GM21360 (cell line): ENCODE measurements at regions not wholly inside any gene's neighbourhood (a gene's known extent, or its start where the extent isn't known, plus 50 kb on each side); places are given as distances from the start of the nearest gene placed in this dataset.

ENCODE experiments used
- ATAC-seq: cut with Tn5 transposase; IDR thresholded peaks from one replicate; pipeline ENCODE4 v1.9.1; 2021; ENCODE audit warnings: mild to moderate bottlenecking, moderate library complexity; ENCODE audit not compliant: unreplicated experiment

- ATAC-seq = no peak
Measured at GRCh38 chr7:17722798-17723197, 217.5 kb downstream of the SNX13 start.

- no peak for ATAC-seq
Measured at GRCh38 chr7:17725821-17726220, 214.5 kb downstream of the SNX13 start.

DNA sequence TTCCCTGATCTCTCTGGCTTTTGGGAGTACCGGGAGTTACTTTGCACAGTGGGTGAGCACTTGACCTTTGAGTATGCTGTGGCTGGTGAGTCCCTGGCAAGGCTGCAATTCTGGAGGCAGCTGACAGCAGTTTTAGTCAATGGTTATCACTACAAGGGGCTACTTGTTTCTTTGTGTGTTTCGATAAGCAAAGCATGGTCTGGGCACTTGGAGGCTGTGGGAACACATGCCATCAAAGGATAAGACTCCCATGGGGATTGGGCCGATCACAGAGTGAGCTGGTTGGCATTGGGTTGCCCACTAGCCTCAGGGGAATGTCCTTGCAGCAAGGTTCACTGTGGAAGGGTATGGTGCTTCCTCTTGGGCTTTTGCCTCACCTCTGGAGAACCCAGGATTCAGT is 208.2 kb downstream of the SNX13 start:
- ATAC-seq = no peak
